ENCODE measurements at regions not wholly inside any gene's neighbourhood (a gene's known extent, or its start where the extent isn't known, plus 50 kb on each side); places are given as distances from the start of the nearest gene placed in this dataset. TPM values are rescaled to one million over a fixed set of nuclear protein-coding genes. Genes with fewer than 3 reads are reported as not detected.
"Not testable (repeated sequence)": the region's sequence is repeated elsewhere in the genome, so short reads cannot be mapped to it uniquely, and the experiment has no call there.

DNA sequence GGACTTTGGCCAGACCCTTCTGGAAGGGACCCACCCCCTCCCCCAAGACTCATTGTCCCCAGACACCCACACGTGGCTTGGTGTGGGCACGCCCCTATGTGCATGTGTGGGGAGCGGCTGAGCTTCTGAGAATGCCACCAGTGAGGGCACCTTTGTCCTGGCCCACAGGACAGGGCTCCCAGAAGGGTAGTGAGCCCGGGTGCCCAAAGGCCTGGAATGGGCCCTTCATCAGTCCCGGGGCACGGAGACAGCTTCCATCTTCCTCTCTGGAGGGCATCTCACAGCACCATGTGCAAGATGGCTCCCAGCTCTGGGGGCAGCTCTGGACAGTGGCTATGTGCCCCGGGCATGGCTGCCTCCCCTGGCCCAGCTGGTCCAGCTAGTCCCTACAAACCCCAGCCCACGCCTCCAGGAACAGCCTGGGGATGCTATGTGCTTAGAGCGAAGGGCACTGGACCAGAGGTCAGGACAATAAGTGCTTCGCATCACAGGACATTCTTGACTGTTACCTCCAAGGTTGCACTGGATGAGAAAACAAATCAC is 70.1 kb upstream of the PTPN20 start:
- not testable (repeated sequence) for H3K4me3 ChIP-seq (ENCODE audit: low read depth, low read length); DNase-seq (ENCODE audit: low read depth)

- DNase-seq (ENCODE audit: low read depth); H3K4me3 ChIP-seq (ENCODE audit: low read depth, low read length): not testable (repeated sequence)
Measured at GRCh38 chr10:46845194-46845593, 66.0 kb upstream of the PTPN20 start.

- not testable (repeated sequence) for DNase-seq (ENCODE audit: low read depth)
Measured at GRCh38 chr10:46845640-46846039, 65.6 kb upstream of the PTPN20 start.

GRCh38 chr10:46860753-46861152 is 50.5 kb upstream of the PTPN20 start:
- DNase-seq (ENCODE audit: low read depth); H3K4me3 ChIP-seq (ENCODE audit: low read depth, low read length): not testable (repeated sequence)

More at GRCh38 chr10:46845640-46846039, 65.6 kb upstream of the PTPN20 start:
- H3K4me3 ChIP-seq (ENCODE audit: low read depth, low read length), result not testable (repeated sequence)

Small RNA genes lying in the stretch of these regions (small RNA-seq; reads per million reads assigned to genes)
- not detected for gene RNA5SP311

Measured in fibroblast of the aortic adventitia (primary cell).